ENCODE measurements at regions not wholly inside any gene's neighbourhood (a gene's known extent, or its start where the extent isn't known, plus 50 kb on each side); places are given as distances from the start of the nearest gene placed in this dataset.

GRCh38 chr10:111475720-111476119 is 398.9 kb downstream of the ADRA2A start:
- Histone ChIP-seq H3K79me2 (ENCODE audit: low read length) (no peaks in the 10 kb centered on the region), H3K9me3 (ENCODE audit: low read length) (no peaks in the 10 kb centered on the region), H4K20me1 (ENCODE audit: insufficient read depth, low read depth, low read length) (no peaks in the 10 kb centered on the region), H2AFZ (ENCODE audit: low read length) (no peak overlapping the region), H3K9me2 (replicated peaks; ENCODE audit: insufficient read depth, low read length) (no peaks in the 10 kb centered on the region), H3K27me3 (ENCODE audit: low read length) (no peaks in the 10 kb centered on the region), H3K4me3 (ENCODE audit: low read length) (no peak overlapping the region), H3K9ac (ENCODE audit: low read length) (no peak overlapping the region), H3K36me3 (ENCODE audit: insufficient read depth, low read length) (no peaks in the 10 kb centered on the region), H3K27ac (ENCODE audit: low read length) (no peak overlapping the region), H3K4me2 (ENCODE audit: low read depth, low read length, poor library complexity, severe bottlenecking) (no peak overlapping the region), H3K4me1 (ENCODE audit: low read length) (no peaks in the 10 kb centered on the region)
- DNase-seq, result no peak

DNA sequence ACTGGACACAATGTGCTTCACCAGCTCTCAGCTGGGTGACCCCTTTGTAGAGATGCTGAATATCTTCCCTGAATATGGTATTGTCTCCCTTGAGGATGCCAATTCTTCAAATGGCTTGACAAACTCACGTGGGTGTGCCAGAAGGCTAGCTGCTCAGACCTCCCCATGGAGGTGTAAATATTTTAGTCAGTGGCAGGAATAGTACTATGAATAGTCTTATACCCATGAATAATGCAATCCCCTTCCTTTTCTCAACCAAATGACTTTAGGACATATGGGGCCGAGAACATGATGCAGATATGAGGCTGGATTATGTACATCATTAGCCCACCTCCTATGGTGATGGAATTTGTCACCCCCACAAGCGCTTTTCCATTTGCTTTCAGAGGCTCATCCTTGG is 401.8 kb downstream of the ADRA2A start:
- Histone ChIP-seq H3K27me3 (ENCODE audit: low read length) (no peaks in the 10 kb centered on the region), H3K4me1 (ENCODE audit: low read length) (no peaks in the 10 kb centered on the region), H3K9me3 (ENCODE audit: low read length) (no peaks in the 10 kb centered on the region), H3K79me2 (ENCODE audit: low read length) (no peaks in the 10 kb centered on the region), H3K9me2 (replicated peaks; ENCODE audit: insufficient read depth, low read length) (no peaks in the 10 kb centered on the region), H4K20me1 (ENCODE audit: insufficient read depth, low read depth, low read length) (no peaks in the 10 kb centered on the region), H3K36me3 (ENCODE audit: insufficient read depth, low read length) (no peaks in the 10 kb centered on the region), H3K4me3 (ENCODE audit: low read length) (no peak overlapping the region), H3K4me2 (ENCODE audit: low read depth, low read length, poor library complexity, severe bottlenecking) (no peak overlapping the region), H3K9ac (ENCODE audit: low read length) (no peak overlapping the region), H3K27ac (ENCODE audit: low read length) (no peak overlapping the region), H2AFZ (ENCODE audit: low read length) (no peak overlapping the region)
- DNase-seq, result no peak

DNA sequence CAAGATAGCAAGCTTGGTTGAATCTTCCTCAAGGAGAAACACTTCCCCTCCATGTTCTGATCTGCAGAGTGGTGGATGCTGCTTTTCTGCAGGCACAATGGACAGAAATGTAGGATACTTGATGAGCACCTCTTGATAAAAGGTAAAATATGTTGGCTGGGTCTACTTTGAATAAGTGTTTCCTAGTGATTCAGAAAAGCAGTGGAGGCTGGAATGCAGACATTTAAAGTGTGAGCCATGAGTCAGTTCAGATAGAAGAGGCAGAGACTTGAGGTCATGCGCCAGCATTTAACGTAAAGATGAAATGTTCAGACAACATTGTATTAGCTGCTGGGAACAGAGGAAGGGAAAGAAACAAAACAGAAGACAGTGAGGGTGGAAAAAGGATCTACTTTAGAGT is 403.1 kb downstream of the ADRA2A start:
- no peaks in the 10 kb centered on the region for H3K9me3 ChIP-seq (ENCODE audit: low read length)
- H3K4me2 ChIP-seq (ENCODE audit: low read depth, low read length, poor library complexity, severe bottlenecking), result no peak overlapping the region
- no peak overlapping the region for H3K4me3 ChIP-seq (ENCODE audit: low read length)
- no peaks in the 10 kb centered on the region for H3K36me3 ChIP-seq (ENCODE audit: insufficient read depth, low read length)
- no peaks in the 10 kb centered on the region for H3K27me3 ChIP-seq (ENCODE audit: low read length)
- no peak overlapping the region for H2AFZ ChIP-seq (ENCODE audit: low read length)
- DNase-seq, result no peak
- H3K9ac ChIP-seq (ENCODE audit: low read length), result no peak overlapping the region
- no peaks in the 10 kb centered on the region for H4K20me1 ChIP-seq (ENCODE audit: insufficient read depth, low read depth, low read length)
- H3K79me2 ChIP-seq (ENCODE audit: low read length), result no peaks in the 10 kb centered on the region
- no peaks in the 10 kb centered on the region for H3K4me1 ChIP-seq (ENCODE audit: low read length)
- no peaks in the 10 kb centered on the region for H3K9me2 ChIP-seq (replicated peaks; ENCODE audit: insufficient read depth, low read length)
- no peak overlapping the region for H3K27ac ChIP-seq (ENCODE audit: low read length)

DNA sequence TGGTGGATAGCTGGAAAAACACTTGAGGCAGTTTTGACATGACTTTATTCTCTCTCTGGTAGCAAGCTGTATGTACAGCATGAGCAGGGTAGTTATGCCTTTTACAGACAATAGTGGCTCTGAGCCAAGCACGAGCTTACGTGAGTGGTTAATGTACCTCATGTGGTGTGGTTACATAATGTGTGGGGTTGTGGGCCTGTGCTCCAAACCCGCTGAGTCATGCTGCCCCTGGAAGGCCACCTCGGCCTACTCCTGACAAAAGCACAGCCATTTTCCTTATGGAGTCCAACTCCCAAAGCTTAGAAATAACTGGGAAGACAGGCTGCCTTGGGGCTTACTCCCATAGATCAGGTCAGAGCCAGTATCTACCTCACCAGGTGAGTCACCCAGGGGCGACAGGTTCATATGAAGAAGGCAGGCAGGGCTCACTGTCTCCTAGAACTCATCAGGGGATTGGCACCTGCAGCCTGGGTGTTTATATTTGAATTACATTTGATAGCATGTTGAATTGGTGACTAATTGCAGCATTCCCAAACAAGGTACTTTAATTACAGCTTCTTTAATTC is 404.5 kb downstream of the ADRA2A start:
- H3K4me2 ChIP-seq (ENCODE audit: low read depth, low read length, poor library complexity, severe bottlenecking), result no peak overlapping the region
- no peaks in the 10 kb centered on the region for H3K9me2 ChIP-seq (replicated peaks; ENCODE audit: insufficient read depth, low read length)
- H3K9me3 ChIP-seq (ENCODE audit: low read length), result no peaks in the 10 kb centered on the region
- no peak overlapping the region for H3K4me3 ChIP-seq (ENCODE audit: low read length)
- no peaks in the 10 kb centered on the region for H4K20me1 ChIP-seq (ENCODE audit: insufficient read depth, low read depth, low read length)
- no peaks in the 10 kb centered on the region for H3K27me3 ChIP-seq (ENCODE audit: low read length)
- H3K36me3 ChIP-seq (ENCODE audit: insufficient read depth, low read length), result no peaks in the 10 kb centered on the region
- no peak overlapping the region for H3K27ac ChIP-seq (ENCODE audit: low read length)
- H3K9ac ChIP-seq (ENCODE audit: low read length), result no peak overlapping the region
- H2AFZ ChIP-seq (ENCODE audit: low read length), result no peak overlapping the region
- H3K4me1 ChIP-seq (ENCODE audit: low read length), result no peaks in the 10 kb centered on the region
- H3K79me2 ChIP-seq (ENCODE audit: low read length), result no peaks in the 10 kb centered on the region
- no peak for DNase-seq

- no peak overlapping the region for H3K4me2 ChIP-seq (ENCODE audit: low read depth, low read length, poor library complexity, severe bottlenecking)
- H3K27me3 ChIP-seq (ENCODE audit: low read length), result no peaks in the 10 kb centered on the region
- no peaks in the 10 kb centered on the region for H3K4me1 ChIP-seq (ENCODE audit: low read length)
- no peak overlapping the region for H2AFZ ChIP-seq (ENCODE audit: low read length)
- H3K9me3 ChIP-seq (ENCODE audit: low read length), result no peaks in the 10 kb centered on the region
- no peak overlapping the region for H3K9ac ChIP-seq (ENCODE audit: low read length)
- H3K36me3 ChIP-seq (ENCODE audit: insufficient read depth, low read length), result no peaks in the 10 kb centered on the region
- no peak for DNase-seq
- no peaks in the 10 kb centered on the region for H3K9me2 ChIP-seq (replicated peaks; ENCODE audit: insufficient read depth, low read length)
- H3K27ac ChIP-seq (ENCODE audit: low read length), result no peak overlapping the region
- no peak overlapping the region for H3K4me3 ChIP-seq (ENCODE audit: low read length)
- H4K20me1 ChIP-seq (ENCODE audit: insufficient read depth, low read depth, low read length), result no peaks in the 10 kb centered on the region
- H3K79me2 ChIP-seq (ENCODE audit: low read length), result no peaks in the 10 kb centered on the region
These were observed 405.0 kb downstream of the ADRA2A start for GRCh38 chr10:111481866-111482265.

DNA sequence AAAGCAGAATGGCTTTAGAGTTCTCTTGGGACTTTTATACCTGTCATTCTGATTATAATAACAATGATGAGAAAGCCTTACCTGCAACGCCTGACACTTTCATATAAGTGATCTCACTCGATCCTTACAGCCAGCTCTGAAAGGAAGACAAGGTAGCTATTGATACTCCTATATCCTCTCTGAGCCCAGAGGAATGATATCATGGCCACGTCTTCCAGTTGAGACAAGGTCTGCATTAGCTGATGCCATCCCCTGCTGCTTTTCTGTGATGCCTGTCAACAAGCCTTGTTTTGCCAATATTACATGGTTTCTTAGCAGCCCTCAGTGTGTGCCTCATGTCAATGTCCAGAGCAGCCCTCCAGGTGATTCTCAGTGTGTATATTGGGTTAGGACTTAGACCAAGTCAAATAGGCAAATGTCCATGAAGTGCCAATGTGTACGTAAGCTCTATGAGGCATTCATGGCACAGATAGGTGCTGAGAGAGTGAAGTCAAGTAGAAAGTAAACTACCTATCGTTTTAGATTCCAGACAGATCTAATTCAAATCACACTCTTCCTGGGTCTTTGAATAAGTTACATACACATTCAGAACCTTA is 405.9 kb downstream of the ADRA2A start:
- Histone ChIP-seq H3K79me2 (ENCODE audit: low read length) (no peaks in the 10 kb centered on the region), H3K9me3 (ENCODE audit: low read length) (no peaks in the 10 kb centered on the region), H3K4me1 (ENCODE audit: low read length) (no peaks in the 10 kb centered on the region), H3K27ac (ENCODE audit: low read length) (no peak overlapping the region), H4K20me1 (ENCODE audit: insufficient read depth, low read depth, low read length) (no peaks in the 10 kb centered on the region), H2AFZ (ENCODE audit: low read length) (no peak overlapping the region), H3K27me3 (ENCODE audit: low read length) (no peaks in the 10 kb centered on the region), H3K9ac (ENCODE audit: low read length) (no peak overlapping the region), H3K4me2 (ENCODE audit: low read depth, low read length, poor library complexity, severe bottlenecking) (no peak overlapping the region), H3K9me2 (replicated peaks; ENCODE audit: insufficient read depth, low read length) (no peaks in the 10 kb centered on the region), H3K36me3 (ENCODE audit: insufficient read depth, low read length) (no peaks in the 10 kb centered on the region), H3K4me3 (ENCODE audit: low read length) (no peak overlapping the region)
- no peak for DNase-seq

DNA sequence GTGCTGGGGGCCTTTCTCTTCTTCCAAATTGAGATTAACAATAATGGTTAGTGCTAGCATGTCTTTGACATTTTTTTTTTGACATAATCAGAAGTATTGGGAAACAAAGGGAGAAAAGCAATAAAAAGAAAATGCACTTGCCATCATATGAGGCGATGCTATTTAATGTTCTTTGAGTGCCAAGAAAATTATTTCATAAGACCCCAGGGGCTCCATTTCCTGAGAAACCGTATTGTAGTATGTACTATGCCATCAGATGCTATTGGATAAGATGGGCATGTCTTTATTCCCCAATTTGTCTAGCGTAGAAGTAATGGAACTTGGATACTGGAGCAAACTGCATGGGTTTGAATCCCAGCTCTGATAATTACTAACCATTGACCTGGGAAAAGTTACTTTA is 408.9 kb downstream of the ADRA2A start:
- no peak overlapping the region for H2AFZ ChIP-seq (ENCODE audit: low read length)
- no peak overlapping the region for H3K9ac ChIP-seq (ENCODE audit: low read length)
- H3K4me1 ChIP-seq (ENCODE audit: low read length), result no peaks in the 10 kb centered on the region
- no peak overlapping the region for H3K4me3 ChIP-seq (ENCODE audit: low read length)
- H3K36me3 ChIP-seq (ENCODE audit: insufficient read depth, low read length), result no peaks in the 10 kb centered on the region
- DNase-seq, result no peak
- no peaks in the 10 kb centered on the region for H3K79me2 ChIP-seq (ENCODE audit: low read length)
- no peaks in the 10 kb centered on the region for H4K20me1 ChIP-seq (ENCODE audit: insufficient read depth, low read depth, low read length)
- H3K9me3 ChIP-seq (ENCODE audit: low read length), result peaks cover 14% of the 10 kb centered on the region
- H3K9me2 ChIP-seq (replicated peaks; ENCODE audit: insufficient read depth, low read length), result no peaks in the 10 kb centered on the region
- no peak overlapping the region for H3K27ac ChIP-seq (ENCODE audit: low read length)
- no peaks in the 10 kb centered on the region for H3K27me3 ChIP-seq (ENCODE audit: low read length)
- no peak overlapping the region for H3K4me2 ChIP-seq (ENCODE audit: low read depth, low read length, poor library complexity, severe bottlenecking)

DNA sequence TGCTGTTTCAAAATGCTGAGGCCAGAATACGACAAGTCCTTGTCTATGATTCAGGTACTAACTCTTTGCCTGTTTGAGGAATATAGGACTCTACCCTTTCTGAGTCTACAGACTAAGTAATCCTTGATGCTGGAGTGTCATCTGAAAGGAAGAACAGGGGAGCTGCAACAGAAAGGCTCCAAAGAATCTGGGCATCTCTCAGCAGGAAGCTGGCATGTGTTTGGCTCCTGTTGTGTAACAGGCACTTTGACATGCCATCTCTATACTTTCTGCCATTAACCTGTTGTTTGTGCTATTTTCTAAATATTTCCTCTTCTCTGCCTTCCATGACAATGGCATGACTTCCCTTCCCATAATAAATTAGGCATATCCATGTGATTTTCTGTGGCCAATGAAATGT is 409.5 kb downstream of the ADRA2A start:
- H3K4me1 ChIP-seq (ENCODE audit: low read length), result no peaks in the 10 kb centered on the region
- no peak overlapping the region for H3K4me2 ChIP-seq (ENCODE audit: low read depth, low read length, poor library complexity, severe bottlenecking)
- no peaks in the 10 kb centered on the region for H3K9me2 ChIP-seq (replicated peaks; ENCODE audit: insufficient read depth, low read length)
- DNase-seq, result no peak
- no peaks in the 10 kb centered on the region for H3K36me3 ChIP-seq (ENCODE audit: insufficient read depth, low read length)
- no peak overlapping the region for H3K4me3 ChIP-seq (ENCODE audit: low read length)
- no peaks in the 10 kb centered on the region for H3K27me3 ChIP-seq (ENCODE audit: low read length)
- H4K20me1 ChIP-seq (ENCODE audit: insufficient read depth, low read depth, low read length), result no peaks in the 10 kb centered on the region
- no peak overlapping the region for H3K27ac ChIP-seq (ENCODE audit: low read length)
- no peaks in the 10 kb centered on the region for H3K79me2 ChIP-seq (ENCODE audit: low read length)
- H3K9me3 ChIP-seq (ENCODE audit: low read length), result peaks cover 14% of the 10 kb centered on the region
- H2AFZ ChIP-seq (ENCODE audit: low read length), result no peak overlapping the region
- H3K9ac ChIP-seq (ENCODE audit: low read length), result no peak overlapping the region

All from Karpas-422 (cell line).